ENCODE measurements at regions not wholly inside any gene's neighbourhood (a gene's known extent, or its start where the extent isn't known, plus 50 kb on each side); places are given as distances from the start of the nearest gene placed in this dataset.
A peak's percentile ranks its signal among the peaks of the same experiment; 100 is the strongest.

DNA sequence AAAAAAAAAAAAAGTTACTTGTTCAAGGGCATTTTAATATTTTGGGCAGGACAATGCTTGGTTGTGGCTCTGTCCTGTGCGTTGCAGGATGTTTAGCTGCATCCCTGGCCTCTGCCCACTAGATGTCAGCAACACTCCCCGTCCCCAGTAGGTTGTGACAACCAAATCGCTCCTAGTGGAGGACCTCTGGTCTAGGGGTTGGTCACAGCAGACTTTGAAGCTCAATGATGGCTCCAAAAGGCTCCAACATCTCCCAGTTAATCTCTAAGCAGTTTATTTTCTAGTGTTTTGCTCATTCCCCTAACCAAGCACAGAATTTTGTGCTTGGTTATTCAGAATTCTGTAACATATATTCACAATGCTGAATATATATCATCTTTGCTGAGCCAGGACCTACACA, 67.0 kb downstream of the CHRNA1 start:
- H3K4me1 ChIP-seq (ENCODE audit: control insufficient read depth, extremely low read depth, insufficient read depth, low read length): no peaks in the 10 kb centered on the region
- peak; percentile 50 to 56 for DNase-seq (ENCODE audit: low read depth in 2 of 2)
- H2AFZ ChIP-seq (ENCODE audit: low read length): no peak overlapping the region
- no peak overlapping the region for H3K9ac ChIP-seq (ENCODE audit: insufficient read depth, low read length)
- TF ChIP-seq, protein P1, sequence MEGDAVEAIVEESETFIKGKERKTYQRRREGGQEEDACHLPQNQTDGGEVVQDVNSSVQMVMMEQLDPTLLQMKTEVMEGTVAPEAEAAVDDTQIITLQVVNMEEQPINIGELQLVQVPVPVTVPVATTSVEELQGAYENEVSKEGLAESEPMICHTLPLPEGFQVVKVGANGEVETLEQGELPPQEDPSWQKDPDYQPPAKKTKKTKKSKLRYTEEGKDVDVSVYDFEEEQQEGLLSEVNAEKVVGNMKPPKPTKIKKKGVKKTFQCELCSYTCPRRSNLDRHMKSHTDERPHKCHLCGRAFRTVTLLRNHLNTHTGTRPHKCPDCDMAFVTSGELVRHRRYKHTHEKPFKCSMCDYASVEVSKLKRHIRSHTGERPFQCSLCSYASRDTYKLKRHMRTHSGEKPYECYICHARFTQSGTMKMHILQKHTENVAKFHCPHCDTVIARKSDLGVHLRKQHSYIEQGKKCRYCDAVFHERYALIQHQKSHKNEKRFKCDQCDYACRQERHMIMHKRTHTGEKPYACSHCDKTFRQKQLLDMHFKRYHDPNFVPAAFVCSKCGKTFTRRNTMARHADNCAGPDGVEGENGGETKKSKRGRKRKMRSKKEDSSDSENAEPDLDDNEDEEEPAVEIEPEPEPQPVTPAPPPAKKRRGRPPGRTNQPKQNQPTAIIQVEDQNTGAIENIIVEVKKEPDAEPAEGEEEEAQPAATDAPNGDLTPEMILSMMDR (conservative IDR thresholded peaks at IDR 0.05 in 1 of 2, IDR thresholded peaks at IDR 0.05 in 1 of 2; ENCODE audit: low read depth in 1 of 2, low read length in 2 of 2): peak; percentile 94 to 96
- TF ChIP-seq EZH2 (IDR thresholded peaks at IDR 0.05; ENCODE audit: low read length, missing control alignments): no peak
- no peak overlapping the region for H3K4me3 ChIP-seq (replicated peaks in 1 of 4; ENCODE audit: control extremely low read depth in 1 of 4, insufficient read depth in 1 of 4, low read depth in 3 of 4, low read length in 4 of 4)
- no peaks in the 10 kb centered on the region for H3K9me3 ChIP-seq (ENCODE audit: control insufficient read depth, insufficient read depth, low read depth, low read length)
- H3K27me3 ChIP-seq (ENCODE audit: control insufficient read depth, insufficient read depth, low read length): peaks cover 22% of the 10 kb centered on the region
- H3K27ac ChIP-seq (ENCODE audit: insufficient read depth, low read length): no peak overlapping the region
- no peaks in the 10 kb centered on the region for H3K79me2 ChIP-seq (ENCODE audit: control insufficient read depth, insufficient read depth, low read length)
- no peaks in the 10 kb centered on the region for H4K20me1 ChIP-seq (ENCODE audit: control insufficient read depth, extremely low read depth, insufficient read depth, low read length)
- H3K36me3 ChIP-seq (ENCODE audit: control insufficient read depth, insufficient read depth, low read length): no peaks in the 10 kb centered on the region
- no peak overlapping the region for H3K4me2 ChIP-seq (ENCODE audit: extremely low read depth, insufficient read depth, low read length)

- DNase-seq (ENCODE audit: low read depth in 2 of 2): no peak
- no peaks in the 10 kb centered on the region for H3K36me3 ChIP-seq (ENCODE audit: control insufficient read depth, insufficient read depth, low read length)
- H2AFZ ChIP-seq (ENCODE audit: low read length): no peak overlapping the region
- no peak overlapping the region for H3K4me3 ChIP-seq (replicated peaks in 1 of 4; ENCODE audit: control extremely low read depth in 1 of 4, insufficient read depth in 1 of 4, low read depth in 3 of 4, low read length in 4 of 4)
- H3K27me3 ChIP-seq (ENCODE audit: control insufficient read depth, insufficient read depth, low read length): peaks cover 28% of the 10 kb centered on the region
- no peaks in the 10 kb centered on the region for H3K79me2 ChIP-seq (ENCODE audit: control insufficient read depth, insufficient read depth, low read length)
- no peaks in the 10 kb centered on the region for H3K9me3 ChIP-seq (ENCODE audit: control insufficient read depth, insufficient read depth, low read depth, low read length)
- H3K27ac ChIP-seq (ENCODE audit: insufficient read depth, low read length): no peak overlapping the region
- no peaks in the 10 kb centered on the region for H3K4me1 ChIP-seq (ENCODE audit: control insufficient read depth, extremely low read depth, insufficient read depth, low read length)
- no peak overlapping the region for H3K4me2 ChIP-seq (ENCODE audit: extremely low read depth, insufficient read depth, low read length)
- no peaks in the 10 kb centered on the region for H4K20me1 ChIP-seq (ENCODE audit: control insufficient read depth, extremely low read depth, insufficient read depth, low read length)
- no peak for TF ChIP-seq EZH2 (IDR thresholded peaks at IDR 0.05; ENCODE audit: low read length, missing control alignments)
- TF ChIP-seq, protein P1 (conservative IDR thresholded peaks at IDR 0.05 in 1 of 2, IDR thresholded peaks at IDR 0.05 in 1 of 2; ENCODE audit: low read depth in 1 of 2, low read length in 2 of 2): no peak
- no peak overlapping the region for H3K9ac ChIP-seq (ENCODE audit: insufficient read depth, low read length)
These were observed 69.4 kb downstream of the CHRNA1 start for GRCh38 chr2:174694920-174695319.

GRCh38 chr2:174694196-174694878, 69.9 kb downstream of the CHRNA1 start:
- TF ChIP-seq, protein P1 (conservative IDR thresholded peaks at IDR 0.05 in 1 of 2, IDR thresholded peaks at IDR 0.05 in 1 of 2; ENCODE audit: low read depth in 1 of 2, low read length in 2 of 2): no peak
- no peak for TF ChIP-seq EZH2 (IDR thresholded peaks at IDR 0.05; ENCODE audit: low read length, missing control alignments)
- Histone ChIP-seq H3K27me3 (ENCODE audit: control insufficient read depth, insufficient read depth, low read length) (peaks cover 28% of the 10 kb centered on the region), H3K4me2 (ENCODE audit: extremely low read depth, insufficient read depth, low read length) (no peak overlapping the region), H3K9ac (ENCODE audit: insufficient read depth, low read length) (no peak overlapping the region), H3K9me3 (ENCODE audit: control insufficient read depth, insufficient read depth, low read depth, low read length) (no peaks in the 10 kb centered on the region), H2AFZ (ENCODE audit: low read length) (no peak overlapping the region), H3K4me1 (ENCODE audit: control insufficient read depth, extremely low read depth, insufficient read depth, low read length) (no peaks in the 10 kb centered on the region), H3K27ac (ENCODE audit: insufficient read depth, low read length) (no peak overlapping the region), H3K79me2 (ENCODE audit: control insufficient read depth, insufficient read depth, low read length) (no peaks in the 10 kb centered on the region), H4K20me1 (ENCODE audit: control insufficient read depth, extremely low read depth, insufficient read depth, low read length) (no peaks in the 10 kb centered on the region), H3K36me3 (ENCODE audit: control insufficient read depth, insufficient read depth, low read length) (no peaks in the 10 kb centered on the region), H3K4me3 (replicated peaks in 1 of 4; ENCODE audit: control extremely low read depth in 1 of 4, insufficient read depth in 1 of 4, low read depth in 3 of 4, low read length in 4 of 4) (no peak overlapping the region)
- DNase-seq (ENCODE audit: low read depth in 2 of 2): no peak
